NCI-H748 treated with DMSO at 0.1 percent for 48 hours (cell line): ENCODE measurements at regions not wholly inside any gene's neighbourhood (a gene's known extent, or its start where the extent isn't known, plus 50 kb on each side); places are given as distances from the start of the nearest gene placed in this dataset.
"Not testable (repeated sequence)": the region's sequence is repeated elsewhere in the genome, so short reads cannot be mapped to it uniquely, and the experiment has no call there.

ENCODE experiments used
- DNase-seq: peaks from one replicate; lab custom pipeline; 2025; lab: John Stamatoyannopoulos, UW

DNA sequence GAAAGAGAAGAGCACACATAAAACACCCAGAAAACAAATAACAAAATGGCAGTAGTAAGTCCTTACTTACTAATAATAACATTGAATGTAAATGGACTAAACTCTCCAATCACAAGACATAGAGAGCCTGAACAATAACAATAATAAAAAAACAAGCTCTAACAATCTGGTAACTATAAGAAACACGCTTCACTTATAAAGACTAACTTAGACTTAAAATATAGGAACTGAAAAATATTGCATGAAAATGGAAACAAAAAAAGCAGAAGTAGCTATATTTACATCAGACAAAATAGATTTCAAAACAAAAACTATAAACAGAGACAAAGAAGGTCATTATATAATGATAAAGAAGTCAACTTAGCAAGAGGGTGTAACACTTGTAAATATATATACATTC lies 83.1 kb upstream of the LYPLAL1 start:
- DNase-seq = no peak

DNA sequence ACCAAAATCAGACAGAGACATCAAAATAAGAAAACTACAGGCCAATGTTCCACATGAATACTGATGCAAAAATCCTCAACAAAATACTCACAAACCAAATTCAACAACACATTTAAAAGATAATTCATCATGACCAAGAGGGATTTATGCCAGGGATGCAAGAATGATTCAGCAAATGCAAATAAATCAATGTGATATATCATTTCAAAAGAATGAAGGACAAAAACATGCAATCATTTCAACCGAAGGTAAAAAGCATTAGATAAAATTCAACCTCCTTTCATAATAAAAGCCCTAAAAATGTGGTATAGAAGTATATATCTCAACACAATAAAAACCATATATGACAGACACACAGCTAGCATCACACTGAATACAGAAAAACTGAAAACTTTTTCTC lies 81.5 kb upstream of the LYPLAL1 start:
- DNase-seq = no peak

DNA sequence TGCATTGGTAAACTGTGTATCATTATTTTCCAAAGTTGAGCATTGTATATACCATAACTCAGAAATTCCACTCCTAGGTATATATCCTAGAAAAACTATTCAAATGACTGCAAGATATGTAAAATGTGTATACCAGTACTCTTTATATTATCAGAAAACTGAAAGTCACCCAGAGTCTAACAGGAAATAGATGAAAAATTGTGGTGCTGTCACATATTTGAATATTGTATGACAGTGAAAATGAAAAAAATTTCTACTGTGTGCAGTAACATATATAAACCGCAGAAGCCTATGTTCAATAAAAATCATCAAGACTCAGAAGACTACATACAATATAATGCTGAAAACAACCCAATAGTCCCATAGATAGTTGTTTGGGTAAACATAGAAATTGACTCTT lies 74.4 kb upstream of the LYPLAL1 start:
- no peak for DNase-seq

DNA sequence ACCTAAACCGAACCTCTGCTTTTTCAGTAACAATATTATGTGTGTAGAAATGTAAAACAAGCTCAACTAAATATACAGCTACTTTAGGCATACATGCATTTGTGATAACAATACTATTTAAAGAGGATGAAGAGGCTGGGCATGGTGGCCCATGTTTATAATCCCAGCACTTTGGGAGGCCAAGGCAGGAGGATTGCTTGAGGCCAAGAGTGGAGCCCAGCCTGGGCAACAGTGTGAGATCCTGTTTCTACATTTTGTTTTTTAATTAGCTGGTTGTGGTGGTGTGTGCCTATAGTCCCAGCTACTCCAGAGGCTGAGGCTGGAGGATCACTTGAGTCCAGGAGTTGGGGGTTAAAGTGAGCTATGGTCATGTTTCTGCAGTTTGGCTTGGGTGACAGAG lies 73.6 kb upstream of the LYPLAL1 start:
- DNase-seq = no peak

DNA sequence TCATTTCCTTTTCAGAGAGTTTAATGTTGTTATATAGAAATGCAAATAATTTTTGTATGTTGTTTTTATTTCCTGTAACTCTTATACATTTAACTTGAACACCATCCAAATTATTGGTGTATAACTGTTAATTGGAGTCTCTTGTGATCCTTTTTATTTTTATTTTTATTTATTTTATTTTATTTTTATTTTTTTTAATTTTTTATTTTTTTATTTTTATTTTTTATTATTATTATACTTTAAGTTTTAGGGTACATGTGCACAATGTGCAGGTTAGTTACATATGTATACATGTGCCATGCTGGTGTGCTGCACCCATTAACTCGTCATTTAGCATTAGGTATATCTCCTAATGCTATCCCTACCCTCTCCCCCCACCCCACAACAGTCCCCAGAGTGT lies 71.2 kb upstream of the LYPLAL1 start:
- DNase-seq = not testable (repeated sequence)

DNA sequence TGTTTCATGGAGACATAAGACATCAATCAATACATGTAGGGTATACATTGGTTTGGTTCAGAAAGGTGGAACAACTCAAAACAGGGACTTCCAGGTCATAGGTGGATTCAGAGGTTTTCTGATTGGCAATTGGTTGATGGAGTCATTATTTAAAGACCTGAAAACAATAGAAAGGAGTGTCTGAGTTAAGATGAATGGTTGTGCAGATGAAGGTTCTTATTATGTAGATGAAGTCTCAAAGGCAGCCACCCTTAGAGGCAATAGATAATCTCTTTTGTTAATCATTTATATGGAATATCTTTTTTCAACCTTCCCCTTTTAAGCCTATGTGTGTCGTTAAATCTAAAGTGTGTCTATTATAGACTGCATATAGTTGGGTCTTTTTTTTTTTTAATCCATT lies 67.8 kb upstream of the LYPLAL1 start:
- no peak for DNase-seq

DNA sequence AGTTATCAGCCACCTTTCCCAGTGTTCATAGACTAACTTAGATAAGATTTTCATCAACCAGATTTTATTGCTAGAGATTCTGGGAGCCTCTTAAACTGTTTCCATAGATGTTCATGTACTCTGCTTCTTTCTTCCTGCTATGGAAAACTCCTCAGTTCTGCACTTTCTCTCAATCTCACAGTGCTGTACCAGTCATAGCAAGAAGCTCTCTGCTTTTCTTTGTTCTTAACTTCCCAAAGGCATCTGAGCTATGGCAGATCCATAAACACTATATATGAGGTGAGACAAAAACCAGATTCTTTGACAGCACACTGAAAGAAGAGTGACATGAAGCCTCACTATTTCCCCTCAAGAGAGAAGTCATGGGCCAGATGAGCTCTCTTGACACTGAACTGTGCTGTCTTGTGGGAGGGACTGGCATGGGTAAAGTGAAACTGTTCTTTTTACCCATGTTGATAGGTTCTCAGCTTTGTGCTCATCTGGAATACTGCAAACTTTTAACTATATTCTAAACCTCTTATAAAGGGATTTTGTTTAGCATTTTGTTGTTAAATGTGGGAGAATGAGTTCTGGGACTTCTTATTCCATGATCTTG lies 64.2 kb upstream of the LYPLAL1 start:
- no peak for DNase-seq

DNA sequence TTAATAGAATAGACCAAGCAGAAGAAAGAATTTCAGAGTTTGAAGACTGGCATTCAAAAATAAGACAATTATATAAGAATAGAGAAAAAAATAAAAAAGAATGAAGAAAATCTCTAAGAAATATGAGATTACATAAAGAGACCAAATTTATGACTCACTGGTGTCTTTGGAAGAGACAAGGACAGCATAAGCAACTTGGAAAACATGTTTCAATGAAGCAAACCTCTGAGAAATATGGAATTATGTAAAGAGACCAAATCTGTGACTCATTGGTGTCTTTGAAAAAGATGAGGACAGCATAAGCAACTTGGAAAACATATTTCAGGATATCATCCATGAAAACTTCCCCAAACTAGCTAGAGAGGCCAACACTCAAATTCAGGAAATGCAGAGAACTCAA lies 60.4 kb upstream of the LYPLAL1 start:
- DNase-seq = no peak

DNA sequence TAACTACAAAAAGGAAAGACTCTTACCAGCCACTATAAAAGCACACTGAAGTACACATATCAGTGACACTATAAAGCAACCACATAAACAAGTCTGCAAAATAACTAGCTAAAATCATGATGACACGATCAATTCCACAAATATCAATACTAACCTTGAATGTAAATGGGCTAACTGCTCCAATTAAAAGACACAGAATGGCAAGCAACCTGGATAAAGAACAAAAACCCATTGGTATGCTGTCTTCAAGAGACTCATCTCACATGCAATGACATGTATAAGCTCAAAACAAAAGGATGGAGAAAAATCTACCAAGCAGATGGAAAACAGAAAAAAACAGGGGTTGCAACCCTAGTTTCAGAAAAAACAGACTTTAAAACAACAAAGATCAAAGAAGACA lies 59.7 kb upstream of the LYPLAL1 start:
- DNase-seq = no peak

DNA sequence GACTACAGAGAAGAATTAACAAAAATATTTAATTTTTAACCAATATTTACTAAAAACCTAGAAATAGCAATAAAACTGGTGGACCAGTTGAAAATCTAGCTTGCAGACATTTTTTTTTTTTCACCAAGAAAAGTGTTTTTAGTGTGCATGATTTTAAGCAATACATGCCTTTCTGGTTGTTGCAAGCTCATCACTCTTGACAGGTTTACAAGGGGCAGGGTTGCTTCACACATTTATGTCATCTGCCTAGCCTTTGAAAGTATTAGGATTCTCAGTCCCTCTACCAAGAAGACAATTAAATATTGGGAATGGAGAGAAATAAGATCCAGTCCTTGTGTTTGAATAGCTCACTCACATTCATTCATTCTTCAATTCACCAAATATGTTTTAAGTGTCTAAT lies 53.8 kb upstream of the LYPLAL1 start:
- DNase-seq = no peak

DNA sequence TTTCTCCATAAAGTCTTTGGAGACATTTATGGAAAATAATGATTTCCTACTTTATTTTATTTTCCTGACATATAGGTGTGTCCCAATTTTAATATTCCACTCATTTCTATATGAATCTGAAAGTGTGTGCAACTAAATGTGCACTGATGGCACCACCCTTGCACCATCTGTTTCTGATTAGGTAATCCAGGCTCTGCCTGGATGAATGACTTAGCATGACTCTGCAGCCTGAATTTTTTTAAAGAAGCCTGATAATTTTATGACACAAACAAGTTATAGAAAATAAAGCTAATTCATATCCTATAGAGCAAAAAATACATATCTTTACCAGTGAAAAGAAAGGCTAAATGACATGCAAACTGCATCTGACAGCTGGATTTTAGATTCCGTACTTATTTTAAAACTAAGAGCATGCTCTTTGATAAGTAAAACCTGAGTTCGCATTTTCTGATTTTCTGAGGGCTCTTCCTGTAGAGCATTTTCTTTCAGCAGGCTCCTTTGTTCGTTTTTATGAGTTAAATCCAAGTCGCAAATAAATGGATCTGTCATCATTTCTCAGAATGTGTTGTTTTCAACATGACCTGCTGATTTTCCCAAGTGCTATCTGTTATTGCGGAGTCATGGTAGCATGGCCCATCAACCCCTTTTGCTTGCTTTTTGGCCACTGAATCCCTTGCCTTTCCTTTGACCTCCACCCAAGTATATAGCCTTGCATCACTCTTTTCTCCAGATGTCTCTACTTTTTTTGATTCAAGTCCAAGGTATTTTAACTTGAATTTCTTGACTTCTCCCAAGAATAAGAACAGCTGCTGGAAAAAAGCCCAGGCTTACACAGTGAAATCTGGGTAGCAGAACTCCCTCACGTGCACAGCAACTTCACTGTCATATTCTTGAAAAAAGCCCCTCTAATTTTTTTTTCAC lies 52.8 kb upstream of the LYPLAL1 start:
- no peak for DNase-seq

DNA sequence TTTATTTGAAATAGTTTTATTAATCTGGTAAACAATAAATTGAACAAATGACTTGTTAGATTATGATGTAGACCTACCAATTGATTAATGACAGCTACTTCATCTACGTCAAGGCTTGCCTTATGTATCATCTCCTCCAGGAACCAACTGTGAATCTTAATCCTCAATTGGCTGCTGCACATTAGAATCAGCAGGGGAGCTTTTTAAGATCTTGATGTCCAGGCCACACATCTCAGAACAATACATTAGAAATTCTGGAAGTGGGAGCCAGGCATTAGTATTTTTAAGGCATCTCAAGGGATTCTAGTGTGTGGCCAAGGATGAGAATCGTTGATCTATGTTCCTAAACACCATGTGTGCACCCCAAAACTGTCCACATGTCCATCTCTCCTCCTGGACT lies 52.0 kb upstream of the LYPLAL1 start:
- no peak for DNase-seq

DNA sequence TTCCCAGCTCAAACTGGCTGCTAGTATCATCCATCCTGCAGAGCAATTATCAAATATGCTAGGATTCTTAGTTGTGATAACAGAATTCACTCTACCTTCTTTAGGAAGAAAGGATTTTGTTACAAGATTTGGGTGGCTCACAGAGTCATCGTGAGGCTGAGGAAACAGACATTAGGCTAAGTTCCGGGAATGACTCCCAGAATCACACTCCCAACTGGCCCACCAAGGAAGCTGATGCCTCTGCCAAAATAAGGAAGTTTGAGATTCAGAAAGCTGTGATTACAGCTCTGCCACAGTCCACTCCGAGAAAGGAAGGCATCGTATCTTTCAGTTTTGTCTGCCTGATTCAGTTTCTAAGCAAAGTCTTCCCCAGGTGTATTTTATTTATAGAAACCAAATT lies 50.6 kb upstream of the LYPLAL1 start:
- DNase-seq = no peak
